SU-DHL-6 (cell line): ENCODE measurements at regions not wholly inside any gene's neighbourhood (a gene's known extent, or its start where the extent isn't known, plus 50 kb on each side); places are given as distances from the start of the nearest gene placed in this dataset.
A peak's percentile ranks its signal among the peaks of the same experiment; 100 is the strongest.
"Not testable (repeated sequence)": the region's sequence is repeated elsewhere in the genome, so short reads cannot be mapped to it uniquely, and the experiment has no call there.

ENCODE experiments used
- EZH2phosphoT487 ChIP-seq: fragments of 200-600 bp; sonication (generic), shearing (Covaris generic); conservative IDR thresholded peaks from 2 replicates; pipeline ENCODE4 v1.6.1; 2018; ENCODE audit warnings: mild to moderate bottlenecking, antibody characterized with exemption, low read length, moderate library complexity, mixed read lengths
- TF ChIP-seq, protein P1 (sequence below): fragments of 200-600 bp; sonication (generic); IDR thresholded peaks from one replicate; pipeline ENCODE4 v1.5.1; 2017; ENCODE audit warnings: antibody characterized with exemption, mild to moderate bottlenecking, low read length, moderate library complexity; ENCODE audit not compliant: insufficient read depth, poor library complexity, severe bottlenecking

DNA sequence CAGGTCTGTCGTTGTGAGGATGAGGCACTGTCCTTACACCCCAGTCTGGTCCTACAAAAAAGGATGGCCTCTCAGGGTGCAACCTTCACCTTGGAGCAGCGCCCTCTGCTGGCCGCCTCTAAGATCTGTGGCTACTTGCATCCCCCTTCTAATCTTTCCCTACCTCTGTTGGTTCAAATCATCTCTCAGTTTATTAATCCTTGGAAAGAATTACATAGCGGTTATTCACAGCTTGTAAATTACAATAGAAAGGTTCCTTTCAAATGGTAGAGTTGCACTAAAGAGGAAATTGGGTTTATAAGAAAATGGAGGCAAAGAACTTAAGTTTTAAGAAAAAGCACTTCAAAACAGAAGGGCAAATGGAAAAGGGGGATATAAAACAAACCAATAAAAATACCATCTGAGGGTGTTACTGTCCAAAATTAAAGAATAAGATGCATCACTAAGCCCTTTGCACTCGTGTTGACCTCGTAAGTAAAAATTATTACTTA lies 102.0 kb upstream of the PLEKHM1 start:
- TF ChIP-seq, protein P1, sequence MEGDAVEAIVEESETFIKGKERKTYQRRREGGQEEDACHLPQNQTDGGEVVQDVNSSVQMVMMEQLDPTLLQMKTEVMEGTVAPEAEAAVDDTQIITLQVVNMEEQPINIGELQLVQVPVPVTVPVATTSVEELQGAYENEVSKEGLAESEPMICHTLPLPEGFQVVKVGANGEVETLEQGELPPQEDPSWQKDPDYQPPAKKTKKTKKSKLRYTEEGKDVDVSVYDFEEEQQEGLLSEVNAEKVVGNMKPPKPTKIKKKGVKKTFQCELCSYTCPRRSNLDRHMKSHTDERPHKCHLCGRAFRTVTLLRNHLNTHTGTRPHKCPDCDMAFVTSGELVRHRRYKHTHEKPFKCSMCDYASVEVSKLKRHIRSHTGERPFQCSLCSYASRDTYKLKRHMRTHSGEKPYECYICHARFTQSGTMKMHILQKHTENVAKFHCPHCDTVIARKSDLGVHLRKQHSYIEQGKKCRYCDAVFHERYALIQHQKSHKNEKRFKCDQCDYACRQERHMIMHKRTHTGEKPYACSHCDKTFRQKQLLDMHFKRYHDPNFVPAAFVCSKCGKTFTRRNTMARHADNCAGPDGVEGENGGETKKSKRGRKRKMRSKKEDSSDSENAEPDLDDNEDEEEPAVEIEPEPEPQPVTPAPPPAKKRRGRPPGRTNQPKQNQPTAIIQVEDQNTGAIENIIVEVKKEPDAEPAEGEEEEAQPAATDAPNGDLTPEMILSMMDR, result peak; percentile 44
- not testable (repeated sequence) for TF ChIP-seq EZH2phosphoT487
